Stimulated activated naive CD8-positive, alpha-beta T cell treated with anti-CD3 and anti-CD28 coated beads, Interleukin-15, Interleukin-2, amounts not matched to agents 100 U/mL and 50 U/mL, for 24 hours (primary cell): ENCODE measurements at regions not wholly inside any gene's neighbourhood (a gene's known extent, or its start where the extent isn't known, plus 50 kb on each side); places are given as distances from the start of the nearest gene placed in this dataset.

Experiments used
- ATAC-seq: fragments of 150-1000 bp; cut with Tn5 transposase; one replicate; pipeline ENCODE4 v1.10.0; 2021
- DNase-seq: peaks from one replicate; pipeline ENCODE4 v3.0.0; 2021

DNA sequence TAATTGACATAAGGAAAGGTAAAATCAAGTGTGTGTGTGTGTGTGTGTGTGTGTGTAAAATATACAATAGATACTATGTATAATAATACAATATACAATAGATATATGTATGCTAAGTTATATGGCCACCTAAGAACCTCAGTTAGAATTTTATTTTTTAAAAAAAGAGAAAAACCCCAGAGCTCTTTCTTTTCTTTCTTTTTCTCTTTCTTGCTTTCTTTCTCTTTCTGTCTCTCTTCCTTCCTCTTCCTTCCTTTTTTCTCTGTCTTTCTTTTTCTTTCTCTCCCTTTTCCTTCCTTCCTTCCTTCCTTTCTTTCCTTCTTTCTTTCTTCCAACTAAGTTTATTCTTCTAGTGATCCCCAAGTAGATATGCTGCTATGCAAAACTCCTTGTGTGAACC lies 64.6 kb upstream of the FN1 start:
- ATAC-seq (no peak), DNase-seq (no peak)

DNA sequence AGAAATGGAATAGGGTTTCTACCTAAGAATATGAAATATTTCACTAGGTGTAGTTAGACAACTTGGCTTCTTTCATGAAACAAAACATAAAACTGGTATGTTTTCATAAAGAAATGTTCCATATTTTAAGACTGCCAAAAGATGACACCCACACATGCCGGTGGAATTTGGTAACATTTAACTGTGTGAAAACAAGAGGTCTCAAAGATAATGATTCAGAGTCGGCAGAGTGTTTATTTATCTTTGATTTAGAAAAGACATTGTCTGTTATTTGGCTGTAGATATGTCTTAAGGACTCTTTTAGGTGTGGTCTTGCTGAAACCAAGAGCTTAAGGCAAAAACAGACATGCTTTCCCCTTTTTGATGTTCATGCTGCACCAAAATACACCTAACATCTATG lies 63.5 kb upstream of the FN1 start:
- ATAC-seq (no peak), DNase-seq (no peak)

DNA sequence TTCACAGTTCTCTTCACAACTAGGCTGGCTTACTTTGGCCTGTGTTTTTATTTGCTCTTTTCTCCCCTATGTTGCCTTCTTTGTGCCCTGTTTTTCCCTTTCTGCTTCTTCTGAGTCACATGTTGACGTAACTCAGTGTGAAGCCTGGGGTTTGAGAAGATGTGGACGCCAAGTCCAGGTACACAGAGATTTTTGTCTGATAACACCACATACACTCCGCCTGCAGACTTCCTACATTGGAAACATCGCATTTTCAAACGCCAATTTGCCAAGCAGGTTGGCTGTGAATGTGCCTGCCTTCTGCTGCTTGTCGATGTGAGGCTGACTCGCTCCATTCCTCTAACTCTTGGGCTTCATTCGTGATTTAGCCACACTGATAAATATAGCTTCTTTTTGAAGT lies 62.6 kb upstream of the FN1 start:
- ATAC-seq, result no peak
- DNase-seq, result no peak

DNA sequence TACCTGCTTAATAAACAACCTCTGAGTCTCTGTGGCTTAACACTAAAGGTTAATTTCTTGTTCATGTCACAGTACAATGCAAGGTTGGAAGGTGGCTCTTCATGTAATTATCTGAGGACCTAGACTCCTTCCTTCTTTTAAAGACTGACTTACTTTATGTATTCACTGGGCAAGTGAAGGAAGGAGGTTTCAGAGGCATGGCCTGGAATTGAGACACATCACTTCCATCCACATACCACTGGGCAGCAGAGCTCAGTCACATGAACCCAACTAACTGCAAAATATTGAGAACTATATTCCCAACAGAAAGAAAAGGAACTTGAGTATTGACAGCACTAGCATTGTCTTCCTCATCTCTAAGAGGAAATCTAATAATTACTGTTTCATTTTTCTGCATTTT lies 57.5 kb upstream of the FN1 start:
- DNase-seq, result no peak
- no peak for ATAC-seq

DNA sequence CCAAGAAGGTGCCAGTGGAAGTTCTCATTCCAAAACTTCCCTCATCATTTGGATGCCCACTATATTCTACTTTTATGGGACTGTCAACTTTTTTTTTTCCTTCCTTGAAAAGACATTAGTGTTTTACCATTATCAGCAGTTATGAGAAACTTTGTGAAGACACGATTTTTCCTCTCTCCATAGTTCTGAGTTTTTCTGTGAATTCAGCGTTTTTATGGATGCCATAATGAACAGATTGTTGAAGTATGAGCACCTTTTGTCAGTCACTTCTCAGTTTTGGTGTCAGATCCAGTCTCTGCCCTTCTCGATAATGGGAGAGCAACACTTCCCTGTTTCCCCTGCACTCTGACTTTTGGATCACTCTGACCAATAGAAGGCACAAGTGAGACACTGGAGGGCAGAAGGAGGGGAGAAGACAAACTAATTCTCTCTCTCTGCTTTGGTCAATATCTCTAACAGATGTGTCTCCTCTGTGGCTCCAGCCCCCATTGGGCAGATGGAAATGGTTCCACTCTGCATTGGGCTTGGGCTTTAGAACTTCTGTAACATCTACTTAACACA lies 53.5 kb upstream of the FN1 start:
- ATAC-seq, result no peak
- no peak for DNase-seq

DNA sequence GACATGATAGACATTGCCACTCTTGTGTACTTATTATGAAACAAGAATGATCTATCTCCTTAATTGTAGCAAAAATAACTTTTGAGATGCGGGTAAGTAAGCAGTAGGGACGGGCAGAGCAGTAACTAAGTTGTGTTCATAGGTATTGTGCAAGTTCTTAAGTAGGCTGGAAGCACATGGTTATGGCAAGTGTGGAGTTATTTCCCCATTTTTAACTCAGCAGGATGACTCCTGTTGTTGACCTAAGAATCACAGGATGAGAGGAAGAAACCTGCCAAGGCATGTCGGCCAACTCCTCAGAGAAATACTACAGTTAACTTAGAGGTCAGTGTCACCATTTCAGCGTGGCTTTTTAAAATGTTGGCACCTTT lies 51.1 kb upstream of the FN1 start:
- DNase-seq, result no peak
- no peak for ATAC-seq

DNA sequence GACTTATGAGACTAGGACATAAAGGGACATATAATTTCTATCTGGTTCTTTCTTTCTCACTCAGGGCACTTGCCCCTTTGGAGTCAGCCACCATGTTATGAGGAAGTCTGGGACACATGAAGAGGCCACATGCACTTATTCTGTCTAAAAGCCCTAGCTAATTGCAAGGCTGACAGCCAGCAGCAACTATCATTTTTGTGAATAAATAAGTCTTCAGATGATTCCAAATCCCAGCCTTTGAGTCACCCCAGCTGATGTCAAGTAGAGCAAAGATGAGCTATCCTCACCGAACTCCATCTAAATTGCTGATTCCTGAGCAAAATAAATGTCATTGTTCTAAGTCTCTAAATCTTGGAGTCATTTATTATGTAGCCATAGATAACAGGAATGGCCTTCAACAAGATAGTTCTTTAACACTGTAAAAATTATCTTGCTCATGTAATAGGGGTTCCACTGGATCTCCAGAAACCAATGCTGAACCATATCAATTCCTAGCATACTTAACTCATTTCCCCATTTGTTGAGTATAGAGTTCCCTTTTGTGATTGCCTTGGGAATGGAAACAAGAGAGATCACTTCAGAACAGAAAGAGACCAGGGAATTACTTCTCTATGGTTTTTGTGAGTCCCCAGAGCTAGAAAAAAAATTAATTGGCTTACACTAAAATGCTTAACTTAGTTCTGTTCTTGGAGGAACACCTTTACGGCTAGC lies 50.6 kb upstream of the FN1 start:
- no peak for DNase-seq
- ATAC-seq, result no peak
